Bronchial epithelial cell (primary cell): ENCODE measurements at regions not wholly inside any gene's neighbourhood (a gene's known extent, or its start where the extent isn't known, plus 50 kb on each side); places are given as distances from the start of the nearest gene placed in this dataset.

Source experiments
- DNase-seq: peaks from one replicate; pipeline ENCODE4 v3.0.0-alpha.2; 2010; ENCODE audit warnings: low read depth
- FAIRE-seq: peaks from 2 replicates; lab custom pipeline; 2011; peaks lifted over from hg19 to GRCh38; lab: Jason Lieb, UNC
- H3K27me3 ChIP-seq: 2 replicates; pipeline ENCODE4 v1.5.1; 2011; ENCODE audit warnings: low read length; ENCODE audit not compliant: control insufficient read depth, insufficient read depth
- H3K36me3 ChIP-seq: 2 replicates; pipeline ENCODE4 v1.5.1; 2011; ENCODE audit warnings: low read length; ENCODE audit not compliant: control insufficient read depth, insufficient read depth
- H3K4me3 ChIP-seq: 2 replicates; pipeline ENCODE4 v1.5.1; 2011; ENCODE audit warnings: mild to moderate bottlenecking, low read depth, low read length, control low read depth
- TF ChIP-seq, protein P1 (sequence below): IDR thresholded peaks from 2 replicates; pipeline ENCODE4 v1.5.1; 2011; ENCODE audit warnings: mild to moderate bottlenecking, moderate library complexity, low read length, control low read depth, inconsistent platforms; ENCODE audit not compliant: insufficient read depth, severe bottlenecking

DNA sequence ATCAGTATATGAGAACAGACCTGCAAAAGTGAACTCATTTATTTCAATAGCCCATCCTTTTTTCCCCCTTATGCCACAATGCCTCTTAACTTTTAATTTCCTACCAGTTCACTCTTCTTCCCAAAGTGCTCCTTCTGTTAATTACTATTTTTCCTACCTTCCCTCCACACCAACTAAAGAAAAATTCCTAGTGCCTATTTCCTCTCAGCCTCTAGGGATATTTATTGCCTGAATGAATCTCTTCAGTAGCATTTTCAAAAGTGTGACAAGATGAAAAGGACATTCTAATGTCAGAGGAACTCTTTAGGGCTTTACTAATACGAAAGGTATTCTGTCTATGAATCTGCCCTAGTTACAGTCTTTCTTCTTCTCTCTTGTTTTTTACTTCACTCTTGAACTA lies 181.1 kb upstream of the SPRY1 start:
- DNase-seq: no peak
- Histone ChIP-seq H3K27me3 (no peaks in the 10 kb centered on the region), H3K36me3 (no peaks in the 10 kb centered on the region), H3K4me3 (no peak overlapping the region)
- no peak for FAIRE-seq
- TF ChIP-seq, protein P1, sequence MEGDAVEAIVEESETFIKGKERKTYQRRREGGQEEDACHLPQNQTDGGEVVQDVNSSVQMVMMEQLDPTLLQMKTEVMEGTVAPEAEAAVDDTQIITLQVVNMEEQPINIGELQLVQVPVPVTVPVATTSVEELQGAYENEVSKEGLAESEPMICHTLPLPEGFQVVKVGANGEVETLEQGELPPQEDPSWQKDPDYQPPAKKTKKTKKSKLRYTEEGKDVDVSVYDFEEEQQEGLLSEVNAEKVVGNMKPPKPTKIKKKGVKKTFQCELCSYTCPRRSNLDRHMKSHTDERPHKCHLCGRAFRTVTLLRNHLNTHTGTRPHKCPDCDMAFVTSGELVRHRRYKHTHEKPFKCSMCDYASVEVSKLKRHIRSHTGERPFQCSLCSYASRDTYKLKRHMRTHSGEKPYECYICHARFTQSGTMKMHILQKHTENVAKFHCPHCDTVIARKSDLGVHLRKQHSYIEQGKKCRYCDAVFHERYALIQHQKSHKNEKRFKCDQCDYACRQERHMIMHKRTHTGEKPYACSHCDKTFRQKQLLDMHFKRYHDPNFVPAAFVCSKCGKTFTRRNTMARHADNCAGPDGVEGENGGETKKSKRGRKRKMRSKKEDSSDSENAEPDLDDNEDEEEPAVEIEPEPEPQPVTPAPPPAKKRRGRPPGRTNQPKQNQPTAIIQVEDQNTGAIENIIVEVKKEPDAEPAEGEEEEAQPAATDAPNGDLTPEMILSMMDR: no peak

DNA sequence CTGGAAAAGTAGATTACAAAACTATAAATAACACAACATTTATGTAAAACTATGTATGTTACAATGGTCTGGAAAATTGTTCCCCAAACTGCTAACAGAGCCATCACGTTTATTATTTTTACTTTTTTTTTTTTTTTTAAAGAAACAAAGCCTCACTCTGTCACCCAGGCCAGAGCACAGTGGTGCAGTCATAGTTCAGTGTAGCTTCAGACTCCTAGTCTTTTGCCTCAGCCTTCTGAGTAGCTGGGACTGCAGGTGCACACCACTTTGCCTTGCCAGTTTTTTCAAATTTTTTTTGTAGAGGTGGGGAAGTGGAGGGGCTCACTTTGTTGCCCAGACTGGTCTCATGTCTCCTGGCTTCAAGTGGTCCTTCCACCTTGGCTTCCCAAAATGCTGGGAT lies 180.1 kb upstream of the SPRY1 start:
- TF ChIP-seq, protein P1: no peak
- FAIRE-seq: no peak
- H3K36me3 ChIP-seq: no peaks in the 10 kb centered on the region

DNA sequence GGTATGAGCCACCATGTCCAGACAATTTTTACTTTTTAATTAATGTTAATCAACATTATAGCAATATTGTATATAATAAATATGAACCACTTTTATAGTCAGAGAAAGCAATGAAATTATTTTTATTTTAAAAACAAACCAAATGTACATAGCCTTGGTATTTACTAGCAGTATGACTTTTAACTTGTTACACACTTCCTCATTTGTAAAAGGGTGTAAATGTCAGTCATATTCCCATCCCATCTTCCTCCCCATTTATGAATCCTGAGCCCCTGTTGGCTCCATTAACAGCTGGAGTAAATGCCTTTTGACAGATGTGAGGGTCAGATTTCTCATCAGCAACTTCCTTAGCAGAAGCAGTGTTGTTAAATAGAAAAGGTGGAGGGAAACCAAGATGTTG lies 179.6 kb upstream of the SPRY1 start:
- TF ChIP-seq, protein P1: no peak
- Histone ChIP-seq H3K27me3 (no peaks in the 10 kb centered on the region), H3K36me3 (no peaks in the 10 kb centered on the region), H3K4me3 (no peak overlapping the region)
- no peak for DNase-seq
- FAIRE-seq: no peak

More for the DNA sequence above, 180.1 kb upstream of the SPRY1 start:
- Histone ChIP-seq H3K27me3 (no peaks in the 10 kb centered on the region), H3K4me3 (no peak overlapping the region)
- DNase-seq: no peak

DNA sequence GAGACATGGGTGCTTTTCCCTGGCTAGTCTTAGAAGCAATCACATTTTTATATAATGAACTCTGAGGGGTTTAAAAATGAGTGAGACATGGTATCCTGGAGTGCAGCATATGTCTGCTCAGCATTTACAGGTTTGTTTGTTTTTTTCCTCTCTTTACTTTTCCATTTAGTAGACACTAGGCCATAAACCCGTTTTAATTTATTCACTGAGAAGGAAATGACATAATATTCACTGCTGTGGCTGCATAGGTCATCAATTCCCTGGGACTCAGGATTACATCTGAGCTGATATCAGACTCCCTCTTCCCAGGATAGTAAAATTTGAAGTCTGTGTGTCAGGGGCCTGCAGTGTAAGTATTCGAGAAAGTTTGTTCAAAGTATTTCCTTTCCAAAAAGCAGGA lies 178.9 kb upstream of the SPRY1 start:
- TF ChIP-seq, protein P1: no peak
- no peak overlapping the region for H3K4me3 ChIP-seq
- H3K36me3 ChIP-seq: no peaks in the 10 kb centered on the region
- DNase-seq (no peak), FAIRE-seq (no peak)
- no peaks in the 10 kb centered on the region for H3K27me3 ChIP-seq

DNA sequence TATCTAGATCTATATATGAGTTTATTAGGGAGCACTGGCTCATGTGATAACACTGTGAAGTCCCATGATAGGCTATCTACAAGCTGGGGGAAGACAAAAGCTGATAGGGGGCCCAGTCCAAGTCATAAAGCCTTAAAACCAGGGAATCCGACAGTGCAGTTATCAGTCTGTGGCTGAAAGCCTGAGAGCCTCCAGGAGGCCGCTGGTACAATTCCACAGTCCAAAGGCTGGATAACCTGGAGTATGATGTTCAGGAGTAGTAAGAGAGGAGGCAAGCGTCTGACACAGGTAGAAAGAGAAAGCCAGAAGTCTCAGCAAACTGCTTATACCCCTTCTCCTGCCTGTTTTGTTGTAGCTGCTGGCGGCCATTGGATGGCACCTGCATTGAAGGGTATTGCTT lies 177.6 kb upstream of the SPRY1 start:
- Histone ChIP-seq H3K36me3 (no peaks in the 10 kb centered on the region), H3K27me3 (no peaks in the 10 kb centered on the region), H3K4me3 (no peak overlapping the region)
- FAIRE-seq (no peak), DNase-seq (no peak)
- TF ChIP-seq, protein P1: no peak

DNA sequence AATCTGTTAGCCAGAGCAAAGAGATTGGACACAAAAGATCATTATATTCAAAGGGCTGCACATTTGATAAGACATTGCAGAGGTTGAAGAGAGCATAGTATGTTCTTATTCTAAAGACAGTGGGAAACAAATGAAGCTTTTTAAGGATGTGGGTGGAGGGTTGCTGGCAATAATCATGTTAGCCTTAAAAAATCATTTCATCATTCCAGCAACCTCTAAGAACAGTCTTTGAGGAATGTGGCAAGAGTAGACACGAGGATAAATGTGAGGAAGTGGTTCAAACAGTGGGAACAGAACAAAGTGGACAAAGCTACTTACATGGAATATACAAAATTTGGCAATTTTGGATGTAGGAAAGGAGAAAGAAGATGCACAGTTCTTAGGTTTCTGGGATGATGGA lies 167.3 kb upstream of the SPRY1 start:
- H3K36me3 ChIP-seq: no peaks in the 10 kb centered on the region
- DNase-seq: no peak
- TF ChIP-seq, protein P1: no peak
- H3K27me3 ChIP-seq: no peaks in the 10 kb centered on the region
- no peak for FAIRE-seq
- H3K4me3 ChIP-seq: no peak overlapping the region
